ENCODE measurements at regions not wholly inside any gene's neighbourhood (a gene's known extent, or its start where the extent isn't known, plus 50 kb on each side); places are given as distances from the start of the nearest gene placed in this dataset.

- H3K9me3 ChIP-seq (ENCODE audit: control extremely low read depth in 1 of 5, control insufficient read depth in 4 of 5, insufficient read depth in 2 of 5, low read depth in 1 of 5, low read length in 4 of 5) = no peaks in the 10 kb centered on the region
- peaks cover 0 to 2% (median 2%) of the 10 kb centered on the region in 5 experiments for H3K27me3 ChIP-seq (replicated peaks in 2 of 5; ENCODE audit: control insufficient read depth in 4 of 5, insufficient read depth in 5 of 5, low read length in 4 of 5)
- H3K36me3 ChIP-seq (ENCODE audit: control insufficient read depth in 4 of 4, insufficient read depth in 4 of 4, low read length in 3 of 4) = no peaks in the 10 kb centered on the region
- DNase-seq = no peak
- ChIA-PET POLR2A (no interaction called here), CTCF (no interaction called here)
- no peak overlapping the region for H3K27ac ChIP-seq (ENCODE audit: insufficient read depth in 1 of 2, low read depth in 1 of 2, low read length in 2 of 2, poor library complexity in 1 of 2, severe bottlenecking in 2 of 2)
- no peaks in the 10 kb centered on the region for H3K4me1 ChIP-seq (ENCODE audit: control extremely low read depth in 1 of 4, control insufficient read depth in 4 of 4, insufficient read depth in 4 of 4, low read length in 3 of 4)
- no peak overlapping the region for H3K4me3 ChIP-seq (ENCODE audit: control insufficient read depth in 1 of 7, extremely low read depth in 1 of 7, insufficient read depth in 4 of 7, low read depth in 2 of 7, low read length in 6 of 7)
These were observed 171.1 kb upstream of the ATP11B start for GRCh38 chr3:182622241-182622545.

DNA sequence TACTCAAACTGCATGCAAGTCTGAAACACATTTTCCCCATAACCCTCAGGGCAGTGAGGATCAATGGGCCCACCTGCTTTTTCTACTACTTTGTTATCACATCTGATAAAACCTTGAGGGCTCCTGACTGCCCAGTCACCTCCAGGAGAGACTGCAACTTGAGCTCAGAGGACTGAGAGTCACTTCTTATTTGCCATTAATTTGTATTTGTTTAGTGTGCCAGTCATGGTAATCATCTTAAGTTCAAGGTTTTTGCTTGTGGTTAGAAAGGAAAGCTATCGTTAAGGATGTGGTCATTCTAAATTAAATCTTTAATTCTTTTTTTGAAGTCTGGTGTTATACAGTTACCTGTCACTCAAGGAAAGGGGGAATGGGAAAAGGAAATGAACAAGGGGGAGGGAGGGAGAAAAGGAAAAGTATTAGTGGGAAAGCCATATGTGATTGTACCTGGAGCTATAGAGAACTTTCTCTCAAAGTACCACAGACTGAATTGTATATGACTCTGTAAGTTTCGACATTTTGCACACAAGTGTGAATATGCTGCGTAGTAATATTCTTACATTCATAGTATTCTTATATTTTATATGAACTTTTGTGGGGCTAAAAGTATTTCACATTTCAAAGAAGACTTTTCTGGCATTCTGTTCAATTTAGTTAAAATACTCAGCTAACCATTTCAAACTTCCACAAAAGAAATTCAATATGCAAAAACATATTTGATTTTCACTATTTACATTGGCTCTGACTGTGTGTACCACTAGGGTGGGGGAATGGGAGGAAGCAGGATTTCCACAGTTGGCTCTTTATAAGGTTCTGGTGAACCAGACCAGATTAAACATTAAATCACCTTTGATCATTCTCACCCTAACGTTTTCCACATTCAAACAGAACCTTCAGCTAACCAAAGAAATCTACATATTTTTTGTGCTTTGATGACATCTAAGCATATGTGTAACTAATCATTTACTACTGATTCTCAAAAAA, 166.5 kb upstream of the ATP11B start:
- 20% methylated on average over 1 of the region's 4 CpGs for WGBS (ENCODE audit: insufficient coverage)
- CTCF ChIA-PET = no interaction called here
- no peak overlapping the region for H3K27ac ChIP-seq (ENCODE audit: insufficient read depth in 1 of 2, low read depth in 1 of 2, low read length in 2 of 2, poor library complexity in 1 of 2, severe bottlenecking in 2 of 2)
- peak in 2 of 3 donors; percentile 3 to 4 for DNase-seq
- H3K36me3 ChIP-seq (ENCODE audit: control insufficient read depth in 4 of 4, insufficient read depth in 4 of 4, low read length in 3 of 4) = no peaks in the 10 kb centered on the region
- H3K27me3 ChIP-seq (replicated peaks in 2 of 5; ENCODE audit: control insufficient read depth in 4 of 5, insufficient read depth in 5 of 5, low read length in 4 of 5) = peaks cover 0 to 2% (median 2%) of the 10 kb centered on the region in 5 experiments
- no peaks in the 10 kb centered on the region for H3K9me3 ChIP-seq (ENCODE audit: control extremely low read depth in 1 of 5, control insufficient read depth in 4 of 5, insufficient read depth in 2 of 5, low read depth in 1 of 5, low read length in 4 of 5)
- POLR2A ChIA-PET = no interaction called here
- no peak overlapping the region for H3K4me3 ChIP-seq (ENCODE audit: control insufficient read depth in 1 of 7, extremely low read depth in 1 of 7, insufficient read depth in 4 of 7, low read depth in 2 of 7, low read length in 6 of 7)
- no peaks in the 10 kb centered on the region for H3K4me1 ChIP-seq (ENCODE audit: control extremely low read depth in 1 of 4, control insufficient read depth in 4 of 4, insufficient read depth in 4 of 4, low read length in 3 of 4)

GRCh38 chr3:182628531-182628930, 164.8 kb upstream of the ATP11B start:
- no peaks in the 10 kb centered on the region for H3K9me3 ChIP-seq (ENCODE audit: control extremely low read depth in 1 of 5, control insufficient read depth in 4 of 5, insufficient read depth in 2 of 5, low read depth in 1 of 5, low read length in 4 of 5)
- POLR2A ChIA-PET = no interaction called here
- no peak overlapping the region for H3K4me3 ChIP-seq (ENCODE audit: control insufficient read depth in 1 of 7, extremely low read depth in 1 of 7, insufficient read depth in 4 of 7, low read depth in 2 of 7, low read length in 6 of 7)
- no peak overlapping the region for H3K27ac ChIP-seq (ENCODE audit: insufficient read depth in 1 of 2, low read depth in 1 of 2, low read length in 2 of 2, poor library complexity in 1 of 2, severe bottlenecking in 2 of 2)
- no peaks in the 10 kb centered on the region for H3K36me3 ChIP-seq (ENCODE audit: control insufficient read depth in 4 of 4, insufficient read depth in 4 of 4, low read length in 3 of 4)
- WGBS (ENCODE audit: insufficient coverage) = 100% methylated on average over 2 of the region's 2 CpGs
- CTCF ChIA-PET = interaction anchor here (1.9 kb wide), 1 partner anchor 10 kb away, joined by 4 read pairs; no protein-coding TSS in a partner anchor
- no peak for DNase-seq
- no peaks in the 10 kb centered on the region for H3K4me1 ChIP-seq (ENCODE audit: control extremely low read depth in 1 of 4, control insufficient read depth in 4 of 4, insufficient read depth in 4 of 4, low read length in 3 of 4)
- peaks cover 0 to 2% (median 0%) of the 10 kb centered on the region in 5 experiments for H3K27me3 ChIP-seq (replicated peaks in 2 of 5; ENCODE audit: control insufficient read depth in 4 of 5, insufficient read depth in 5 of 5, low read length in 4 of 5)

DNA sequence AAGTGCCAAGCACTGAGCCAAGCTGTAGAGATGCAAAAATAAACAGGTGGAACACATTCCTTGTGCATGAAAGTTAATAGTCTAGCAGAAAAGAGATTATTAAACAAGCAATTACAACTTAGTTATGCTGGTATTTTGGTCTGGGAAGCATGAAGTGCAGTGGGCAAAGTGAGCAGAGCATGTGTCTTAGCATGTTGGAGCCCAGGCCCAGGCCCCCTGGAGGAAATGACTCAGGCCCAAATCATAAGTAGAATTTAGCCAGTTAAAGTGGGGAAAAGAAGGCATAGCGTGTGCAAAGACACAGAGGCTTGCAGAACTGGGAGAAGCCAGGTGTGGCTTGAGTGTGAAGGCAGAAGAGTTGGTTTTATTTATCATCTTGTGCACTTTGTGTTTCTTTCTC, 163.8 kb upstream of the ATP11B start:
- ChIA-PET POLR2A (no interaction called here), CTCF (no interaction called here)
- Histone ChIP-seq H3K4me1 (ENCODE audit: control extremely low read depth in 1 of 4, control insufficient read depth in 4 of 4, insufficient read depth in 4 of 4, low read length in 3 of 4) (no peaks in the 10 kb centered on the region), H3K36me3 (ENCODE audit: control insufficient read depth in 4 of 4, insufficient read depth in 4 of 4, low read length in 3 of 4) (no peaks in the 10 kb centered on the region), H3K4me3 (ENCODE audit: control insufficient read depth in 1 of 7, extremely low read depth in 1 of 7, insufficient read depth in 4 of 7, low read depth in 2 of 7, low read length in 6 of 7) (no peak overlapping the region), H3K27ac (ENCODE audit: insufficient read depth in 1 of 2, low read depth in 1 of 2, low read length in 2 of 2, poor library complexity in 1 of 2, severe bottlenecking in 2 of 2) (no peak overlapping the region), H3K9me3 (ENCODE audit: control extremely low read depth in 1 of 5, control insufficient read depth in 4 of 5, insufficient read depth in 2 of 5, low read depth in 1 of 5, low read length in 4 of 5) (no peaks in the 10 kb centered on the region), H3K27me3 (replicated peaks in 2 of 5; ENCODE audit: control insufficient read depth in 4 of 5, insufficient read depth in 5 of 5, low read length in 4 of 5) (peaks cover 0 to 2% (median 0%) of the 10 kb centered on the region in 5 experiments)
- no peak for DNase-seq
- WGBS (ENCODE audit: insufficient coverage) = 86% methylated on average over 1 of the region's 1 CpG

GRCh38 chr3:182631183-182632076, 161.9 kb upstream of the ATP11B start:
- Histone ChIP-seq H3K27me3 (replicated peaks in 2 of 5; ENCODE audit: control insufficient read depth in 4 of 5, insufficient read depth in 5 of 5, low read length in 4 of 5) (peaks cover 0 to 2% (median 0%) of the 10 kb centered on the region in 5 experiments), H3K4me3 (ENCODE audit: control insufficient read depth in 1 of 7, extremely low read depth in 1 of 7, insufficient read depth in 4 of 7, low read depth in 2 of 7, low read length in 6 of 7) (no peak overlapping the region), H3K9me3 (ENCODE audit: control extremely low read depth in 1 of 5, control insufficient read depth in 4 of 5, insufficient read depth in 2 of 5, low read depth in 1 of 5, low read length in 4 of 5) (no peaks in the 10 kb centered on the region), H3K36me3 (ENCODE audit: control insufficient read depth in 4 of 4, insufficient read depth in 4 of 4, low read length in 3 of 4) (no peaks in the 10 kb centered on the region), H3K27ac (ENCODE audit: insufficient read depth in 1 of 2, low read depth in 1 of 2, low read length in 2 of 2, poor library complexity in 1 of 2, severe bottlenecking in 2 of 2) (no peak overlapping the region), H3K4me1 (ENCODE audit: control extremely low read depth in 1 of 4, control insufficient read depth in 4 of 4, insufficient read depth in 4 of 4, low read length in 3 of 4) (no peaks in the 10 kb centered on the region)
- CTCF ChIA-PET = interaction anchor here (0.7 kb wide), 1 partner anchor 11 kb away, joined by 3 read pairs; no protein-coding TSS in a partner anchor
- POLR2A ChIA-PET = no interaction called here
- DNase-seq = no peak
- 100% methylated on average over 2 of the region's 6 CpGs for WGBS (ENCODE audit: insufficient coverage)

GRCh38 chr3:182632077-182632393, 161.3 kb upstream of the ATP11B start:
- H3K27me3 ChIP-seq (replicated peaks in 2 of 5; ENCODE audit: control insufficient read depth in 4 of 5, insufficient read depth in 5 of 5, low read length in 4 of 5) = peaks cover 0 to 2% (median 0%) of the 10 kb centered on the region in 5 experiments
- no peak for DNase-seq
- no peaks in the 10 kb centered on the region for H3K36me3 ChIP-seq (ENCODE audit: control insufficient read depth in 4 of 4, insufficient read depth in 4 of 4, low read length in 3 of 4)
- H3K9me3 ChIP-seq (ENCODE audit: control extremely low read depth in 1 of 5, control insufficient read depth in 4 of 5, insufficient read depth in 2 of 5, low read depth in 1 of 5, low read length in 4 of 5) = no peaks in the 10 kb centered on the region
- WGBS (ENCODE audit: insufficient coverage) = 100% methylated on average over 2 of the region's 4 CpGs
- H3K4me3 ChIP-seq (ENCODE audit: control insufficient read depth in 1 of 7, extremely low read depth in 1 of 7, insufficient read depth in 4 of 7, low read depth in 2 of 7, low read length in 6 of 7) = no peak overlapping the region
- no peak overlapping the region for H3K27ac ChIP-seq (ENCODE audit: insufficient read depth in 1 of 2, low read depth in 1 of 2, low read length in 2 of 2, poor library complexity in 1 of 2, severe bottlenecking in 2 of 2)
- ChIA-PET CTCF (interaction anchor here (0.7 kb wide), 1 partner anchor 12 kb away, joined by 3 read pairs; no protein-coding TSS in a partner anchor), POLR2A (no interaction called here)
- no peaks in the 10 kb centered on the region for H3K4me1 ChIP-seq (ENCODE audit: control extremely low read depth in 1 of 4, control insufficient read depth in 4 of 4, insufficient read depth in 4 of 4, low read length in 3 of 4)

GRCh38 chr3:182633186-182633585, 160.1 kb upstream of the ATP11B start:
- H3K27me3 ChIP-seq (replicated peaks in 2 of 5; ENCODE audit: control insufficient read depth in 4 of 5, insufficient read depth in 5 of 5, low read length in 4 of 5) = peaks cover 0 to 3% (median 0%) of the 10 kb centered on the region in 5 experiments
- no peaks in the 10 kb centered on the region for H3K9me3 ChIP-seq (ENCODE audit: control extremely low read depth in 1 of 5, control insufficient read depth in 4 of 5, insufficient read depth in 2 of 5, low read depth in 1 of 5, low read length in 4 of 5)
- no peak overlapping the region for H3K27ac ChIP-seq (ENCODE audit: insufficient read depth in 1 of 2, low read depth in 1 of 2, low read length in 2 of 2, poor library complexity in 1 of 2, severe bottlenecking in 2 of 2)
- H3K4me1 ChIP-seq (ENCODE audit: control extremely low read depth in 1 of 4, control insufficient read depth in 4 of 4, insufficient read depth in 4 of 4, low read length in 3 of 4) = no peaks in the 10 kb centered on the region
- CTCF ChIA-PET = no interaction called here
- 100% methylated on average over 6 of the region's 7 CpGs for WGBS (ENCODE audit: insufficient coverage)
- H3K4me3 ChIP-seq (ENCODE audit: control insufficient read depth in 1 of 7, extremely low read depth in 1 of 7, insufficient read depth in 4 of 7, low read depth in 2 of 7, low read length in 6 of 7) = no peak overlapping the region
- no peaks in the 10 kb centered on the region for H3K36me3 ChIP-seq (ENCODE audit: control insufficient read depth in 4 of 4, insufficient read depth in 4 of 4, low read length in 3 of 4)
- DNase-seq = no peak
- POLR2A ChIA-PET = no interaction called here

All from common myeloid progenitor, CD34-positive (primary cell).